ENCODE measurements at regions not wholly inside any gene's neighbourhood (a gene's known extent, or its start where the extent isn't known, plus 50 kb on each side); places are given as distances from the start of the nearest gene placed in this dataset.
A peak's percentile ranks its signal among the peaks of the same experiment; 100 is the strongest.

DNA sequence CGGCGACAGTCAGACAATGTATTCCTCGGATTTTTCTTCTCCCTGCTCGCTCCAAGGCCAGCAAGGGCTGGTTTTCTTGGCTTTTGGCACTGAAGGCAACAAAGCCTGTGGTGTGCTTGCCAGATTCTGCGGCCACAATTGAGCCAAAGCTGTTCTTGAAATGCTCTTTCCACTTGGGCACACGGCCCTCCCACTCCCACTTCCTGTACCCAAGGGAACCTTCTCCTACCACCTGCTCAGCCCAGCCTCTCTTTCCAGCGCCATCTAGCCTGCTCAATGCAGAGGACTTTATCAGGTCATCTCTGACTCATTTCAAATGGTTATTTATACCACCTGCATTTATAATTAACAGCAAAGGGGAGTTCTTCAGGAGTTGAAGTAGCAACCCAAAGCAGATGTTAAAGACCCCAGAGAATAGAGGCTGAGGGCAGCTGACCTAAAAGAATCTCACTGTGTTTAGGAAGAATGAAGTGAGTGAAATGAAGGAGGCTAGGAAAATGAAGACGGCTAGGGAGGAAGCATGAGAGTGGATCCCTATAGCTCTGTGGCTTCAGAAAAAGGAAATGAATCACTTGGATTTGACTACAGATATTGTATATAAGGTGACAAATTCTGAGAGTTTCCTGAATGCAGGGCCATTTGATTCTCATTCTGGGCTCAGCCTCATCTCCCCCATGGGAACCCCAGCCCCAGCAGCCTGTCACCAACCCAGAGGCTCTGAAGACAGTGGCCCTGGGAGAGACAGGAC lies 439.0 kb downstream of the ENC1 start (continued):
- no peak; the same call in 1 of the 2 replicates for TF ChIP-seq SPI1 (IDR thresholded peaks at IDR 0.05; ENCODE audit: borderline replicate concordance, insufficient read depth, low read depth, low read length)
- TF ChIP-seq, protein P1, sequence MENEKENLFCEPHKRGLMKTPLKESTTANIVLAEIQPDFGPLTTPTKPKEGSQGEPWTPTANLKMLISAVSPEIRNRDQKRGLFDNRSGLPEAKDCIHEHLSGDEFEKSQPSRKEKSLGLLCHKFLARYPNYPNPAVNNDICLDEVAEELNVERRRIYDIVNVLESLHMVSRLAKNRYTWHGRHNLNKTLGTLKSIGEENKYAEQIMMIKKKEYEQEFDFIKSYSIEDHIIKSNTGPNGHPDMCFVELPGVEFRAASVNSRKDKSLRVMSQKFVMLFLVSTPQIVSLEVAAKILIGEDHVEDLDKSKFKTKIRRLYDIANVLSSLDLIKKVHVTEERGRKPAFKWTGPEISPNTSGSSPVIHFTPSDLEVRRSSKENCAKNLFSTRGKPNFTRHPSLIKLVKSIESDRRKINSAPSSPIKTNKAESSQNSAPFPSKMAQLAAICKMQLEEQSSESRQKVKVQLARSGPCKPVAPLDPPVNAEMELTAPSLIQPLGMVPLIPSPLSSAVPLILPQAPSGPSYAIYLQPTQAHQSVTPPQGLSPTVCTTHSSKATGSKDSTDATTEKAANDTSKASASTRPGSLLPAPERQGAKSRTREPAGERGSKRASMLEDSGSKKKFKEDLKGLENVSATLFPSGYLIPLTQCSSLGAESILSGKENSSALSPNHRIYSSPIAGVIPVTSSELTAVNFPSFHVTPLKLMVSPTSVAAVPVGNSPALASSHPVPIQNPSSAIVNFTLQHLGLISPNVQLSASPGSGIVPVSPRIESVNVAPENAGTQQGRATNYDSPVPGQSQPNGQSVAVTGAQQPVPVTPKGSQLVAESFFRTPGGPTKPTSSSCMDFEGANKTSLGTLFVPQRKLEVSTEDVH (IDR thresholded peaks at IDR 0.05; ENCODE audit: low read depth, partially characterized antibody): no peak
- peak; percentile 78 to 80 for TF ChIP-seq IKZF2 (IDR thresholded peaks at IDR 0.05)
- TF ChIP-seq NRF1 (conservative IDR thresholded peaks at IDR 0.05; ENCODE audit: low read depth, low read length): no peak
- TF ChIP-seq, protein P2, sequence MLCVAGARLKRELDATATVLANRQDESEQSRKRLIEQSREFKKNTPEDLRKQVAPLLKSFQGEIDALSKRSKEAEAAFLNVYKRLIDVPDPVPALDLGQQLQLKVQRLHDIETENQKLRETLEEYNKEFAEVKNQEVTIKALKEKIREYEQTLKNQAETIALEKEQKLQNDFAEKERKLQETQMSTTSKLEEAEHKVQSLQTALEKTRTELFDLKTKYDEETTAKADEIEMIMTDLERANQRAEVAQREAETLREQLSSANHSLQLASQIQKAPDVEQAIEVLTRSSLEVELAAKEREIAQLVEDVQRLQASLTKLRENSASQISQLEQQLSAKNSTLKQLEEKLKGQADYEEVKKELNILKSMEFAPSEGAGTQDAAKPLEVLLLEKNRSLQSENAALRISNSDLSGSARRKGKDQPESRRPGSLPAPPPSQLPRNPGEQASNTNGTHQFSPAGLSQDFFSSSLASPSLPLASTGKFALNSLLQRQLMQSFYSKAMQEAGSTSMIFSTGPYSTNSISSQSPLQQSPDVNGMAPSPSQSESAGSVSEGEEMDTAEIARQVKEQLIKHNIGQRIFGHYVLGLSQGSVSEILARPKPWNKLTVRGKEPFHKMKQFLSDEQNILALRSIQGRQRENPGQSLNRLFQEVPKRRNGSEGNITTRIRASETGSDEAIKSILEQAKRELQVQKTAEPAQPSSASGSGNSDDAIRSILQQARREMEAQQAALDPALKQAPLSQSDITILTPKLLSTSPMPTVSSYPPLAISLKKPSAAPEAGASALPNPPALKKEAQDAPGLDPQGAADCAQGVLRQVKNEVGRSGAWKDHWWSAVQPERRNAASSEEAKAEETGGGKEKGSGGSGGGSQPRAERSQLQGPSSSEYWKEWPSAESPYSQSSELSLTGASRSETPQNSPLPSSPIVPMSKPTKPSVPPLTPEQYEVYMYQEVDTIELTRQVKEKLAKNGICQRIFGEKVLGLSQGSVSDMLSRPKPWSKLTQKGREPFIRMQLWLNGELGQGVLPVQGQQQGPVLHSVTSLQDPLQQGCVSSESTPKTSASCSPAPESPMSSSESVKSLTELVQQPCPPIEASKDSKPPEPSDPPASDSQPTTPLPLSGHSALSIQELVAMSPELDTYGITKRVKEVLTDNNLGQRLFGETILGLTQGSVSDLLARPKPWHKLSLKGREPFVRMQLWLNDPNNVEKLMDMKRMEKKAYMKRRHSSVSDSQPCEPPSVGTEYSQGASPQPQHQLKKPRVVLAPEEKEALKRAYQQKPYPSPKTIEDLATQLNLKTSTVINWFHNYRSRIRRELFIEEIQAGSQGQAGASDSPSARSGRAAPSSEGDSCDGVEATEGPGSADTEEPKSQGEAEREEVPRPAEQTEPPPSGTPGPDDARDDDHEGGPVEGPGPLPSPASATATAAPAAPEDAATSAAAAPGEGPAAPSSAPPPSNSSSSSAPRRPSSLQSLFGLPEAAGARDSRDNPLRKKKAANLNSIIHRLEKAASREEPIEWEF (IDR thresholded peaks at IDR 0.05; ENCODE audit: insufficient replicate concordance, low read depth, low read length): no peak
- TF ChIP-seq, protein P3, sequence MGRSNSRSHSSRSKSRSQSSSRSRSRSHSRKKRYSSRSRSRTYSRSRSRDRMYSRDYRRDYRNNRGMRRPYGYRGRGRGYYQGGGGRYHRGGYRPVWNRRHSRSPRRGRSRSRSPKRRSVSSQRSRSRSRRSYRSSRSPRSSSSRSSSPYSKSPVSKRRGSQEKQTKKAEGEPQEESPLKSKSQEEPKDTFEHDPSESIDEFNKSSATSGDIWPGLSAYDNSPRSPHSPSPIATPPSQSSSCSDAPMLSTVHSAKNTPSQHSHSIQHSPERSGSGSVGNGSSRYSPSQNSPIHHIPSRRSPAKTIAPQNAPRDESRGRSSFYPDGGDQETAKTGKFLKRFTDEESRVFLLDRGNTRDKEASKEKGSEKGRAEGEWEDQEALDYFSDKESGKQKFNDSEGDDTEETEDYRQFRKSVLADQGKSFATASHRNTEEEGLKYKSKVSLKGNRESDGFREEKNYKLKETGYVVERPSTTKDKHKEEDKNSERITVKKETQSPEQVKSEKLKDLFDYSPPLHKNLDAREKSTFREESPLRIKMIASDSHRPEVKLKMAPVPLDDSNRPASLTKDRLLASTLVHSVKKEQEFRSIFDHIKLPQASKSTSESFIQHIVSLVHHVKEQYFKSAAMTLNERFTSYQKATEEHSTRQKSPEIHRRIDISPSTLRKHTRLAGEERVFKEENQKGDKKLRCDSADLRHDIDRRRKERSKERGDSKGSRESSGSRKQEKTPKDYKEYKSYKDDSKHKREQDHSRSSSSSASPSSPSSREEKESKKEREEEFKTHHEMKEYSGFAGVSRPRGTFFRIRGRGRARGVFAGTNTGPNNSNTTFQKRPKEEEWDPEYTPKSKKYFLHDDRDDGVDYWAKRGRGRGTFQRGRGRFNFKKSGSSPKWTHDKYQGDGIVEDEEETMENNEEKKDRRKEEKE (IDR thresholded peaks at IDR 0.05): no peak
- peak; percentile 46; the same call in 1 of the 2 replicates for TF ChIP-seq FOXM1 (IDR thresholded peaks at IDR 0.05; ENCODE audit: low read depth, low read length)
- TF ChIP-seq IRF4 (IDR thresholded peaks at IDR 0.05; ENCODE audit: low read depth, low read length): peak; percentile 18; the same call in 1 of the 2 replicates
- TF ChIP-seq EED (IDR thresholded peaks at IDR 0.05; ENCODE audit: low read depth): peak; percentile 93
- no peak for TF ChIP-seq RCOR1 (conservative IDR thresholded peaks at IDR 0.05; ENCODE audit: low read depth, low read length)
- TF ChIP-seq POLR2AphosphoS2 (IDR thresholded peaks at IDR 0.05; ENCODE audit: low read depth, low read length): no peak
- TF ChIP-seq, protein P4, sequence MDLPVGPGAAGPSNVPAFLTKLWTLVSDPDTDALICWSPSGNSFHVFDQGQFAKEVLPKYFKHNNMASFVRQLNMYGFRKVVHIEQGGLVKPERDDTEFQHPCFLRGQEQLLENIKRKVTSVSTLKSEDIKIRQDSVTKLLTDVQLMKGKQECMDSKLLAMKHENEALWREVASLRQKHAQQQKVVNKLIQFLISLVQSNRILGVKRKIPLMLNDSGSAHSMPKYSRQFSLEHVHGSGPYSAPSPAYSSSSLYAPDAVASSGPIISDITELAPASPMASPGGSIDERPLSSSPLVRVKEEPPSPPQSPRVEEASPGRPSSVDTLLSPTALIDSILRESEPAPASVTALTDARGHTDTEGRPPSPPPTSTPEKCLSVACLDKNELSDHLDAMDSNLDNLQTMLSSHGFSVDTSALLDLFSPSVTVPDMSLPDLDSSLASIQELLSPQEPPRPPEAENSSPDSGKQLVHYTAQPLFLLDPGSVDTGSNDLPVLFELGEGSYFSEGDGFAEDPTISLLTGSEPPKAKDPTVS (IDR thresholded peaks at IDR 0.05; ENCODE audit: low read depth, low read length): no peak
- no peak for TF ChIP-seq RBBP5 (conservative IDR thresholded peaks at IDR 0.05)
- no peak for TF ChIP-seq BRCA1 (IDR thresholded peaks at IDR 0.05; ENCODE audit: low read depth, low read length)
- TF ChIP-seq, protein P5, sequence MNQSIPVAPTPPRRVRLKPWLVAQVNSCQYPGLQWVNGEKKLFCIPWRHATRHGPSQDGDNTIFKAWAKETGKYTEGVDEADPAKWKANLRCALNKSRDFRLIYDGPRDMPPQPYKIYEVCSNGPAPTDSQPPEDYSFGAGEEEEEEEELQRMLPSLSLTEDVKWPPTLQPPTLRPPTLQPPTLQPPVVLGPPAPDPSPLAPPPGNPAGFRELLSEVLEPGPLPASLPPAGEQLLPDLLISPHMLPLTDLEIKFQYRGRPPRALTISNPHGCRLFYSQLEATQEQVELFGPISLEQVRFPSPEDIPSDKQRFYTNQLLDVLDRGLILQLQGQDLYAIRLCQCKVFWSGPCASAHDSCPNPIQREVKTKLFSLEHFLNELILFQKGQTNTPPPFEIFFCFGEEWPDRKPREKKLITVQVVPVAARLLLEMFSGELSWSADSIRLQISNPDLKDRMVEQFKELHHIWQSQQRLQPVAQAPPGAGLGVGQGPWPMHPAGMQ (IDR thresholded peaks at IDR 0.05; ENCODE audit: borderline replicate concordance): no peak
